ENCODE measurements at regions not wholly inside any gene's neighbourhood (a gene's known extent, or its start where the extent isn't known, plus 50 kb on each side); places are given as distances from the start of the nearest gene placed in this dataset.

DNA sequence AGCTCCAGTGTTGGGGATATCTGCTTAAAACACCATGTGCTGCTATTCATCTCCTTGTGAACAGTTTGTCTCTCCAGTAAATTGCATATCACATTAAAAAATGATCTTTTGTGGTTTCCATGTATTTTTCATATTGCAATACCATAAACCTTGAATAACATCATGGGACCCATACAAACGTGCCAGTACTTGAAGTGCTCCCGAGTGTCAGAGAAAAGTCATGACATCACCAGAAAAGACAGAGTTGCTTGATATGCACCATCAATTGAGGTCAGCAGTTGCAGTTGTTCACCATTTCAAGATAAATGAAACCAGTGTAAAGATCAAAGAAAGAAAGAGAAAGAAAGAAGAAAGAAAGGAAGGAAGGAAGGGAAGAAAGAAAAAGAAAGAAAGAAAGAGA, 278.6 kb downstream of the ZNF621 start:
- TF ChIP-seq, protein P1, sequence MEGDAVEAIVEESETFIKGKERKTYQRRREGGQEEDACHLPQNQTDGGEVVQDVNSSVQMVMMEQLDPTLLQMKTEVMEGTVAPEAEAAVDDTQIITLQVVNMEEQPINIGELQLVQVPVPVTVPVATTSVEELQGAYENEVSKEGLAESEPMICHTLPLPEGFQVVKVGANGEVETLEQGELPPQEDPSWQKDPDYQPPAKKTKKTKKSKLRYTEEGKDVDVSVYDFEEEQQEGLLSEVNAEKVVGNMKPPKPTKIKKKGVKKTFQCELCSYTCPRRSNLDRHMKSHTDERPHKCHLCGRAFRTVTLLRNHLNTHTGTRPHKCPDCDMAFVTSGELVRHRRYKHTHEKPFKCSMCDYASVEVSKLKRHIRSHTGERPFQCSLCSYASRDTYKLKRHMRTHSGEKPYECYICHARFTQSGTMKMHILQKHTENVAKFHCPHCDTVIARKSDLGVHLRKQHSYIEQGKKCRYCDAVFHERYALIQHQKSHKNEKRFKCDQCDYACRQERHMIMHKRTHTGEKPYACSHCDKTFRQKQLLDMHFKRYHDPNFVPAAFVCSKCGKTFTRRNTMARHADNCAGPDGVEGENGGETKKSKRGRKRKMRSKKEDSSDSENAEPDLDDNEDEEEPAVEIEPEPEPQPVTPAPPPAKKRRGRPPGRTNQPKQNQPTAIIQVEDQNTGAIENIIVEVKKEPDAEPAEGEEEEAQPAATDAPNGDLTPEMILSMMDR (conservative IDR thresholded peaks at IDR 0.05; ENCODE audit: low read length), result no peak
- no peak for TF ChIP-seq EZH2phosphoT487 (IDR thresholded peaks at IDR 0.05; ENCODE audit: borderline replicate concordance)

Data from Loucy (cell line).